Right lobe of liver (tissue), 6 donors: ENCODE measurements at regions not wholly inside any gene's neighbourhood (a gene's known extent, or its start where the extent isn't known, plus 50 kb on each side); places are given as distances from the start of the nearest gene placed in this dataset.

Experiments
- ATAC-seq, 4 donors: fragments of 200-7000 bp; cut with Tn5 transposase; one replicate each; pipeline ENCODE4 v1.9.1; 2020; ENCODE audit warnings: mild to moderate bottlenecking in 4 of 4, moderate library complexity in 4 of 4
- DNase-seq, 3 donors: peaks; one replicate each; pipeline ENCODE4 v3.0.0-alpha.2; 2020
- H3K27ac ChIP-seq, 3 donors: fragments of 200-600 bp; one replicate each; pipeline ENCODE4 v1.8.0; 2022
- H3K27me3 ChIP-seq, 2 donors: fragments of 200-600 bp; one replicate each; pipeline ENCODE4 v1.8.0; 2022
- H3K36me3 ChIP-seq, 4 donors: fragments of 200-600 bp; sonication (generic) in 1 of 4; one replicate each; pipeline versions ENCODE4 v1.5.1 to v1.8.0; 2017 to 2022; ENCODE audit warnings: control low read depth in 1 of 4
- H3K4me1 ChIP-seq, 4 donors: fragments of 200-600 bp; sonication (generic) in 1 of 4; one replicate each; pipeline versions ENCODE4 v1.5.1 to v1.8.0; 2017 to 2022; ENCODE audit warnings: control low read depth in 1 of 4
- H3K4me3 ChIP-seq, 3 donors: fragments of 200-600 bp; one replicate each; pipeline ENCODE4 v1.8.0; 2022
- H3K9me3 ChIP-seq, 4 donors: fragments of 200-600 bp; sonication (generic) in 1 of 4; one replicate each; pipeline versions ENCODE4 v1.5.1 to v1.8.0; 2017 to 2022; ENCODE audit warnings: control low read depth in 1 of 4
- CTCF ChIP-seq, 4 donors: fragments of 200-600 bp in 3 of 4; fragments of 450-650 bp in 1 of 4; IDR thresholded peaks; one replicate each; pipeline versions ENCODE4 v1.5.1 to v1.8.0; 2016 to 2022; ENCODE audit warnings: antibody characterized with exemption in 4 of 4, mild to moderate bottlenecking in 2 of 4
- POLR2A ChIP-seq: fragments of 450-650 bp; IDR thresholded peaks from one replicate; pipeline ENCODE4 v1.6.1; 2017; ENCODE audit warnings: antibody characterized with exemption, mild to moderate bottlenecking
- WGBS: methylation state at CpG from one replicate; pipeline ENCODE4 v1.1.6; 2018; ENCODE audit warnings: low coverage, low lambda C conversion rate; ENCODE audit not compliant: insufficient coverage; ENCODE audit errors: missing lambda C conversion rate; 5-methylcytosine and 5-hydroxymethylcytosine counted together
- intact Hi-C, 2 donors: fragments of 100-400 bp; cut with DNase I; formaldehyde crosslinking; loops; one replicate each; pipeline versions ENCODE4 v1.11.2 to v1.14.1; 2022
- donor health status: DM: no; HTN: yes; CAD: no.
- donor health status: DM: no; HTN: no; CAD: no.
- donor health status: DM: no; HTN: no; CAD: no.
- donor health status: DM: no; HTN: yes; CAD: no.
- donor health status: DM: no; HTN: yes; CAD: no.

GRCh38 chr1:194654956-194655355 lies 1468.5 kb upstream of the B3GALT2 start:
- no peak overlapping the region for H3K27ac ChIP-seq
- H3K36me3 ChIP-seq = no peaks in the 10 kb centered on the region
- WGBS = 48% methylated on average over 1 of the region's 1 CpG
- H3K9me3 ChIP-seq = peaks cover 0 to 2% (median 0%) of the 10 kb centered on the region in 4 donors
- no peak overlapping the region for H3K4me3 ChIP-seq
- no peaks in the 10 kb centered on the region for H3K4me1 ChIP-seq
- H3K27me3 ChIP-seq = no peaks in the 10 kb centered on the region
- TF ChIP-seq CTCF (IDR thresholded peaks at IDR 0.05) (no peak), POLR2A (no peak)
- DNase-seq = no peak
- ATAC-seq = no peak
- intact Hi-C loops = no loop called here

- WGBS = 43% methylated on average over 1 of the region's 1 CpG
- intact Hi-C loops = no loop called here
- Histone ChIP-seq H3K27ac (no peak overlapping the region), H3K9me3 (peaks cover 0 to 2% (median 0%) of the 10 kb centered on the region in 4 donors), H3K4me3 (no peak overlapping the region), H3K36me3 (no peaks in the 10 kb centered on the region), H3K27me3 (no peaks in the 10 kb centered on the region), H3K4me1 (no peaks in the 10 kb centered on the region)
- ATAC-seq (no peak), DNase-seq (no peak)
- TF ChIP-seq CTCF (IDR thresholded peaks at IDR 0.05) (no peak), POLR2A (no peak)
Observed at GRCh38 chr1:194653385-194653784, 1467.0 kb upstream of the B3GALT2 start.

- no peak overlapping the region for H3K4me3 ChIP-seq
- WGBS = 61% methylated on average over 2 of the region's 2 CpGs
- no peaks in the 10 kb centered on the region for H3K36me3 ChIP-seq
- no peak for TF ChIP-seq CTCF (IDR thresholded peaks at IDR 0.05)
- TF ChIP-seq POLR2A = no peak
- no peak for ATAC-seq
- intact Hi-C loops = no loop called here
- H3K9me3 ChIP-seq = peaks cover 0 to 2% (median 0%) of the 10 kb centered on the region in 4 donors
- no peak for DNase-seq
- no peaks in the 10 kb centered on the region for H3K27me3 ChIP-seq
- H3K4me1 ChIP-seq = no peaks in the 10 kb centered on the region
- H3K27ac ChIP-seq = no peak overlapping the region
Observed at GRCh38 chr1:194647118-194647517, 1460.7 kb upstream of the B3GALT2 start.

DNA sequence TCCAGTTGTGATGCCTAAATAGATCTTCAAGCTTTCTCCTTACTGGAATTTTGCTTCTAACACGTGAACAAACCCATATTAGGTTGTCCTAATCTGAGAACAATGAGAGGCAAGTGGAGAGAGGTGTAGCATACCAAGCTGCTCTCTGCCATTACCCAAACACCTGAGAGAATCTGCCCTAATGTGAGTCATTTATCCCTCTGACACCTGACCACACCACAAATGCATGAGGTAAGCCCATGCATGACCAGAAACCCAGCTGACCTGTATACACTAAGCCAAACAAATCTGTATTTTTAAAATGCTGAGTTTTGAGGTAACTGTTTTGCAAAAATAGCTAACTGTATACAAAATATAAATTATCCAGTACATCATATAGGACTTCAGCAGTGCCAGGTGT lies 1458.1 kb upstream of the B3GALT2 start:
- H3K9me3 ChIP-seq = no peaks in the 10 kb centered on the region
- no peaks in the 10 kb centered on the region for H3K27me3 ChIP-seq
- no peaks in the 10 kb centered on the region for H3K4me1 ChIP-seq
- H3K4me3 ChIP-seq = no peak overlapping the region
- ATAC-seq = no peak
- no peaks in the 10 kb centered on the region for H3K36me3 ChIP-seq
- DNase-seq = no peak
- TF ChIP-seq CTCF (IDR thresholded peaks at IDR 0.05) = no peak
- TF ChIP-seq POLR2A = no peak
- WGBS = 29% methylated on average over 1 of the region's 1 CpG
- intact Hi-C loops = no loop called here
- no peak overlapping the region for H3K27ac ChIP-seq

- intact Hi-C loops = no loop called here
- WGBS = 83% methylated on average over 2 of the region's 2 CpGs
- no peak for ATAC-seq
Observed at GRCh38 chr1:194640322-194640721, 1453.9 kb upstream of the B3GALT2 start.

More at GRCh38 chr1:194640322-194640721, 1453.9 kb upstream of the B3GALT2 start:
- TF ChIP-seq POLR2A (no peak), CTCF (IDR thresholded peaks at IDR 0.05) (no peak)
- H3K27ac ChIP-seq = no peak overlapping the region
- no peaks in the 10 kb centered on the region for H3K36me3 ChIP-seq
- no peaks in the 10 kb centered on the region for H3K9me3 ChIP-seq
- no peak overlapping the region for H3K4me3 ChIP-seq
- H3K27me3 ChIP-seq = no peaks in the 10 kb centered on the region
- H3K4me1 ChIP-seq = no peaks in the 10 kb centered on the region
- DNase-seq = no peak
